Calu3 (cell line): ENCODE measurements at regions not wholly inside any gene's neighbourhood (a gene's known extent, or its start where the extent isn't known, plus 50 kb on each side); places are given as distances from the start of the nearest gene placed in this dataset.
"Not testable (repeated sequence)": the region's sequence is repeated elsewhere in the genome, so short reads cannot be mapped to it uniquely, and the experiment has no call there.

ENCODE experiments used
- BruUV-seq: library from RNA; stranded (reverse); fragments of 400-500 nt; replicated peaks from 2 replicates; lab custom pipeline; 2021; lab: Mats Ljungman, UMichigan
- CTCF ChIA-PET: fragments of 300-600 bp; sonication (Branson Sonifier 250); formaldehyde crosslinking; loops from one replicate; lab custom pipeline; 2022; ENCODE audit warnings: antibody characterized with exemption; lab: Charles Lee
- DNase-seq: peaks from one replicate; pipeline ENCODE4 v3.0.0; 2022
- H3K27ac Mint-ChIP-seq: one replicate; pipeline ENCODE4 v1.8.0; 2022; ENCODE audit warnings: mixed read lengths; ENCODE audit not compliant: unreplicated experiment
- H3K27me3 Mint-ChIP-seq: one replicate; pipeline ENCODE4 v1.8.0; 2022; ENCODE audit warnings: mixed read lengths; ENCODE audit not compliant: unreplicated experiment
- H3K36me3 Mint-ChIP-seq: one replicate; pipeline ENCODE4 v1.8.0; 2022; ENCODE audit warnings: mild to moderate bottlenecking, moderate library complexity, mixed read lengths; ENCODE audit not compliant: insufficient read depth, unreplicated experiment
- H3K4me1 Mint-ChIP-seq: one replicate; pipeline ENCODE4 v1.8.0; 2022; ENCODE audit warnings: mild to moderate bottlenecking, low read depth, mixed read lengths; ENCODE audit not compliant: unreplicated experiment
- H3K4me3 Mint-ChIP-seq: one replicate; pipeline ENCODE4 v1.8.0; 2022; ENCODE audit warnings: mild to moderate bottlenecking, low read depth, moderate library complexity, mixed read lengths; ENCODE audit not compliant: unreplicated experiment
- H3K9me3 Mint-ChIP-seq: one replicate; pipeline ENCODE4 v1.8.0; 2022; ENCODE audit warnings: low read depth, mixed read lengths; ENCODE audit not compliant: unreplicated experiment
- intact Hi-C: fragments of 100-400 bp; cut with micrococcal nuclease; formaldehyde crosslinking; loops from one replicate; pipeline ENCODE4 v1.10.0; 2022; ENCODE audit not compliant: unreplicated experiment
- TF ChIP-seq, protein P1 (sequence below): fragments of 200-600 bp; IDR thresholded peaks from one replicate; pipeline ENCODE4 v1.8.0; 2022; ENCODE audit warnings: antibody characterized with exemption; ENCODE audit not compliant: unreplicated experiment

DNA sequence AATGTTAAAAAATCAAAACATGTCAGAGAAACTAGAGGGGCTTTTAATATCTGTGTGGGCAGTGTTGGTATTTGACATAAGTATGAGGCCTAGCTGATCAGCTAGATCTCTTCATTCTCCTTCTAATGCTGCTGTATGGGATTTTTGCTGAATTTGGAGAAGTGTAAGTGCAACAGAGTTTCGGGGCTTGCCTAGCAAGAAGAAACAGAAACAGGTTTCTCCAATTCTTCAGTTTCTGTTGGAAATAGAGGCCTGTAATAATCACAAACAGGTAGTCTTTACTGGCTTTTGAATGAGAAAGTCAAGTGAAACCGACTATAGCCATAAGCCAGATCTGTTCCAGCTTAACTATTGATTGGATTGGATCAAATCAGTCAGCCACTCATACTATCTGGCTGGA, 96.4 kb upstream of the PCLO start:
- Mint-ChIP-seq H3K27me3 (no peaks in the 10 kb centered on the region), H3K4me1 (peaks cover 11% of the 10 kb centered on the region), H3K27ac (no peak overlapping the region), H3K36me3 (no peaks in the 10 kb centered on the region), H3K4me3 (no peak overlapping the region), H3K9me3 (no peaks in the 10 kb centered on the region)
- BruUV-seq, result no TSS peak
- intact Hi-C loops, result no loop called here
- CTCF ChIA-PET, result no interaction called here
- no peak for DNase-seq
- TF ChIP-seq, protein P1, sequence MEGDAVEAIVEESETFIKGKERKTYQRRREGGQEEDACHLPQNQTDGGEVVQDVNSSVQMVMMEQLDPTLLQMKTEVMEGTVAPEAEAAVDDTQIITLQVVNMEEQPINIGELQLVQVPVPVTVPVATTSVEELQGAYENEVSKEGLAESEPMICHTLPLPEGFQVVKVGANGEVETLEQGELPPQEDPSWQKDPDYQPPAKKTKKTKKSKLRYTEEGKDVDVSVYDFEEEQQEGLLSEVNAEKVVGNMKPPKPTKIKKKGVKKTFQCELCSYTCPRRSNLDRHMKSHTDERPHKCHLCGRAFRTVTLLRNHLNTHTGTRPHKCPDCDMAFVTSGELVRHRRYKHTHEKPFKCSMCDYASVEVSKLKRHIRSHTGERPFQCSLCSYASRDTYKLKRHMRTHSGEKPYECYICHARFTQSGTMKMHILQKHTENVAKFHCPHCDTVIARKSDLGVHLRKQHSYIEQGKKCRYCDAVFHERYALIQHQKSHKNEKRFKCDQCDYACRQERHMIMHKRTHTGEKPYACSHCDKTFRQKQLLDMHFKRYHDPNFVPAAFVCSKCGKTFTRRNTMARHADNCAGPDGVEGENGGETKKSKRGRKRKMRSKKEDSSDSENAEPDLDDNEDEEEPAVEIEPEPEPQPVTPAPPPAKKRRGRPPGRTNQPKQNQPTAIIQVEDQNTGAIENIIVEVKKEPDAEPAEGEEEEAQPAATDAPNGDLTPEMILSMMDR, result no peak

DNA sequence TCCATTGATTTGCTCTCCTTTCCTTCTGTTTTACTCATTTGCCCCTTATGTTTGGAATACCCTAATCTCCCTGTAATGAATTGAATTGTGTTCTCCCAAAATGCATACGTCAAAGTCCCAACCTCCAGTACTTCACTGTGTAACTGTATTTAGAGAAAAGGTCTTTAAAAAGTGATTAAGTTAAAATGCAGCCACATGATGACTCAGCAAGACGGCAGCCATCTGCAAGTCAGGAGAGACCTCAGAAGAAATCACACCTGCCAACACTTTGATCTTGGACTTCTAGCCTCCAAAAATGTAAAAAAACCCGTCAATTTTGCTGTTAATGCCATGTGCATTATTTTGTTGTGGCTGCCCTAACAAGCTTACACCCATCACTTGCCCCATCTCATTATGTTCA, 85.3 kb upstream of the PCLO start:
- TF ChIP-seq, protein P1, result no peak
- H3K36me3 Mint-ChIP-seq, result no peaks in the 10 kb centered on the region
- BruUV-seq, result no TSS peak
- no peaks in the 10 kb centered on the region for H3K4me1 Mint-ChIP-seq
- DNase-seq, result no peak
- H3K9me3 Mint-ChIP-seq, result no peaks in the 10 kb centered on the region
- no peak overlapping the region for H3K4me3 Mint-ChIP-seq
- no peaks in the 10 kb centered on the region for H3K27me3 Mint-ChIP-seq
- H3K27ac Mint-ChIP-seq, result no peak overlapping the region
- CTCF ChIA-PET, result no interaction called here
- intact Hi-C loops, result no loop called here

DNA sequence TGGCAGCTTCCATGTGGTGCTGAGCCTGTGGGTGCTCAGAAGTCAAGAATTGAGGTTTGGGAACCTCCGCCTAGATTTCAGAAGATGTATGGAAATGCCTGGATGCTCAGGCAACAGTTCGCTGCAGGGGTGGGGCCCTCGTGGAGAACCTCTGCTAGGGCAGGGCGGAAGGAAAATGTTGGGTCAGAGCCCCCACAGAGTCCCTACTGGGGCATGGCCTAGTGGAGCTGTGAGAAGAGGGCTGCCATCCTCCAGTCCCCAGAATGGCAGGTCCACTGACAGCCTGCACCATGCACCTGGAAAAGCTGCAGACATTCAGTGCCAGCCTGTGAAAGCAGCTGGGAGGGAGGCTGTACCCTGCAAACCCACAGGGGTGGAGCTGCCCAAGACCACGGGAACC, 56.5 kb upstream of the PCLO start:
- DNase-seq, H3K4me1 Mint-ChIP-seq, BruUV-seq, CTCF ChIA-PET, H3K36me3 Mint-ChIP-seq, H3K27me3 Mint-ChIP-seq, H3K27ac Mint-ChIP-seq, intact Hi-C loops, H3K4me3 Mint-ChIP-seq, H3K9me3 Mint-ChIP-seq: not testable (repeated sequence)

DNA sequence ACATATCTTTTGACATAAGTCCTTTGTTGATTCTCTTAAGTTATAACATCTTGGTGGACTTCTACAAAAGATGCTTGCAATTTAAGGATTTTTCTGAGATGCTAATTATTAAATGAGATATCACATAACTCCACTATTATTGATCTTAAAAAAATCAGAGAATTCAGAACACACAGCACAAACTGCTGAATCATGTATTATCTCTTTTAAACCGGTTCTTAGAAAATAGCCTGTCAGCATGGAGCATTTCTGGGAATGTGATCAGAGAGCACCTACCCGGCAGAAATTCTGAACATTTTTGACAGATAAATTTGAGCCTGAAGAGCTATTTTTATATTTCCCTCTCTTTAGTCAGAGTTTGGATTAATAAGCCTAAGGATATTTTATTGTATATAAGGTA, 50.2 kb upstream of the PCLO start:
- H3K36me3 Mint-ChIP-seq, result no peaks in the 10 kb centered on the region
- no peak overlapping the region for H3K27ac Mint-ChIP-seq
- CTCF ChIA-PET, result no interaction called here
- H3K27me3 Mint-ChIP-seq, result no peaks in the 10 kb centered on the region
- H3K4me3 Mint-ChIP-seq, result no peak overlapping the region
- H3K9me3 Mint-ChIP-seq, result no peaks in the 10 kb centered on the region
- intact Hi-C loops, result no loop called here
- no TSS peak for BruUV-seq
- TF ChIP-seq, protein P1, result no peak
- DNase-seq, result no peak
- no peaks in the 10 kb centered on the region for H3K4me1 Mint-ChIP-seq
